ENCODE measurements at regions not wholly inside any gene's neighbourhood (a gene's known extent, or its start where the extent isn't known, plus 50 kb on each side); places are given as distances from the start of the nearest gene placed in this dataset.

GRCh38 chr1:208803011-208803811 is 559.0 kb upstream of the PLXNA2 start:
- H2AK5ac ChIP-seq (ENCODE audit: low read length) = no peak overlapping the region
- H3K18ac ChIP-seq (ENCODE audit: low read length) = no peak overlapping the region
- H3K23ac ChIP-seq (ENCODE audit: low read length) = no peak overlapping the region
- H3K27me3 ChIP-seq (ENCODE audit: insufficient read depth, low read length) = no peaks in the 10 kb centered on the region
- H3K27ac ChIP-seq (ENCODE audit: low read depth, low read length) = no peak overlapping the region
- H3K4me3 ChIP-seq (ENCODE audit: low read depth, low read length) = no peak overlapping the region
- WGBS (ENCODE audit: extremely low coverage, insufficient coverage, insufficient read length) = no CpG with 5 or more reads among the region's 9 CpGs
- H4K12ac ChIP-seq (ENCODE audit: low read depth, low read length) = no peak overlapping the region
- peaks cover 2% of the 10 kb centered on the region in 2 experiments for H3K4me1 ChIP-seq (ENCODE audit: control insufficient read depth in 1 of 2, insufficient read depth in 2 of 2, low read length in 2 of 2)
- no peak overlapping the region for H4K91ac ChIP-seq (ENCODE audit: low read depth, low read length)
- no peak overlapping the region for H3K9ac ChIP-seq (ENCODE audit: low read length)
- no peak overlapping the region for H2BK5ac ChIP-seq (ENCODE audit: low read depth, low read length, poor library complexity)
- DNase-seq = no peak
- no peak overlapping the region for H3K14ac ChIP-seq (ENCODE audit: low read length)
- H3K9me3 ChIP-seq (ENCODE audit: insufficient read depth, low read depth, low read length) = no peaks in the 10 kb centered on the region
- H3K4me2 ChIP-seq (ENCODE audit: low read length) = no peak overlapping the region
- H3K79me2 ChIP-seq (ENCODE audit: control insufficient read depth, insufficient read depth, low read length, poor library complexity) = no peaks in the 10 kb centered on the region
- H3K79me1 ChIP-seq (ENCODE audit: low read length) = no peaks in the 10 kb centered on the region
- H2AFZ ChIP-seq (ENCODE audit: insufficient read depth, low read length, poor library complexity) = no peak overlapping the region
- H2BK120ac ChIP-seq (ENCODE audit: insufficient read depth, low read length, poor library complexity) = no peak overlapping the region
- no peak overlapping the region for H4K8ac ChIP-seq (ENCODE audit: low read depth, low read length)
- no peaks in the 10 kb centered on the region for H3K36me3 ChIP-seq (ENCODE audit: control insufficient read depth in 1 of 2, insufficient read depth in 2 of 2, low read length in 2 of 2)
- H3K4ac ChIP-seq (ENCODE audit: low read depth, low read length) = no peak overlapping the region
- no peak overlapping the region for H2BK12ac ChIP-seq (ENCODE audit: low read length)

DNA sequence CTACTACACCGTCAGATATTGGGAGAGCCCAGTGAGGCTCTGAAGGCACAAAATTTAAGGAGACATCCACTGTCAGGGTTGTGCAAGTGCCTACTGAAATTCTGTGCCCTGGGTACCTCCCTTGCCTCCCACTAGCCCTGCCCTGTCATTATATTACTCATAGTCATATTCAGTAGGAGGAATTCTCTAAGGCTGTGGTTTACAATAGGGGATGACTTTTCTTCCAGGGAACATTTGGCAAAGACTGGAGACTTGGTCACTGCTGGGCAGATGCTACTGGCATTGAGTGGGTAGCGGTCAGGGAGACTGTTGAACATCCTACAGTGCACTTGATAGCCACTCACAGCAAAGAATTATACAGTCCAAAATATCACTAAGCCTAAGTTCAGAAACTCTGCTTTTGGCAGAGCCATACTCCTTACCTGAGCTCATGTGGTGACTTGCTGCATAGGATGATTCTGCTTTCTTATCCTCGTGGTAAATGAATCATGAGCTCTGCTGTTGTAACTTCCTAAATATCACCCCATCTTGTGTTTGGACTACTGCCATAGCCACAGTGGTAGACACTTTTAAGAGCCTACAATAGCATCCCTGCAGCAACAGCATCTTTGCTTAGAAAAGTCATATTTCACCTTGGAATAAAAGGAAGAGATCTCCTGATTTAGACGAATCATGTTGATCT is 563.4 kb upstream of the PLXNA2 start:
- H2BK12ac ChIP-seq (ENCODE audit: low read length) = no peak overlapping the region
- H3K4ac ChIP-seq (ENCODE audit: low read depth, low read length) = no peak overlapping the region
- WGBS (ENCODE audit: extremely low coverage, insufficient coverage, insufficient read length) = no CpG with 5 or more reads among the region's 4 CpGs
- H2BK120ac ChIP-seq (ENCODE audit: insufficient read depth, low read length, poor library complexity) = no peak overlapping the region
- no peak overlapping the region for H4K91ac ChIP-seq (ENCODE audit: low read depth, low read length)
- no peak overlapping the region for H2AK5ac ChIP-seq (ENCODE audit: low read length)
- H3K27me3 ChIP-seq (ENCODE audit: insufficient read depth, low read length) = no peaks in the 10 kb centered on the region
- peaks cover 4% of the 10 kb centered on the region for H3K79me1 ChIP-seq (ENCODE audit: low read length)
- no peaks in the 10 kb centered on the region for H3K79me2 ChIP-seq (ENCODE audit: control insufficient read depth, insufficient read depth, low read length, poor library complexity)
- H3K14ac ChIP-seq (ENCODE audit: low read length) = no peak overlapping the region
- no peaks in the 10 kb centered on the region for H3K36me3 ChIP-seq (ENCODE audit: control insufficient read depth in 1 of 2, insufficient read depth in 2 of 2, low read length in 2 of 2)
- no peak overlapping the region for H4K8ac ChIP-seq (ENCODE audit: low read depth, low read length)
- no peak overlapping the region for H3K4me2 ChIP-seq (ENCODE audit: low read length)
- H3K9me3 ChIP-seq (ENCODE audit: insufficient read depth, low read depth, low read length) = no peaks in the 10 kb centered on the region
- H3K4me1 ChIP-seq (ENCODE audit: control insufficient read depth in 1 of 2, insufficient read depth in 2 of 2, low read length in 2 of 2) = no peaks in the 10 kb centered on the region
- H3K23ac ChIP-seq (ENCODE audit: low read length) = no peak overlapping the region
- no peak overlapping the region for H3K9ac ChIP-seq (ENCODE audit: low read length)
- H2AFZ ChIP-seq (ENCODE audit: insufficient read depth, low read length, poor library complexity) = no peak overlapping the region
- no peak overlapping the region for H3K27ac ChIP-seq (ENCODE audit: low read depth, low read length)
- H2BK5ac ChIP-seq (ENCODE audit: low read depth, low read length, poor library complexity) = no peak overlapping the region
- no peak overlapping the region for H4K12ac ChIP-seq (ENCODE audit: low read depth, low read length)
- H3K4me3 ChIP-seq (ENCODE audit: low read depth, low read length) = no peak overlapping the region
- H3K18ac ChIP-seq (ENCODE audit: low read length) = no peak overlapping the region
- DNase-seq = no peak

DNA sequence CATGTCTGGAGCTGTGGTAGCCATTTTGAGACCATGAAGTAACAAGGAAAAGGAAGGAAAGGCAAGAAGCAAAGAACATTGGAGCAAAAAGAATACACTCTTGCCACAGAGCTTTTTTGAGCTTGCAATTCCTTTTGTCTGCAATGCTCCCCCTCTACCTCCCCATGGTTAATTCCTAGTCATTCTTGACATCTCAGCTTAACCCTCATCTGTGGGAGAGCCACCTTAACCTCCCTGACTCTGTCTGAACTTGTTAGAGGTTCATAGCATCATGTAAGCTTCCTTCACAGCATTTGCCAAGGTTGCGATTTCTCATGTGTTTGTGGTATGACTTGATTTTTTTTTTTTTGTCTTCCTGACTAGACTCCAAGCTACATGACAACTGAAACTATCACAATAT is 564.1 kb upstream of the PLXNA2 start:
- Histone ChIP-seq H3K79me2 (ENCODE audit: control insufficient read depth, insufficient read depth, low read length, poor library complexity) (no peaks in the 10 kb centered on the region), H3K79me1 (ENCODE audit: low read length) (peaks cover 4% of the 10 kb centered on the region), H3K36me3 (ENCODE audit: control insufficient read depth in 1 of 2, insufficient read depth in 2 of 2, low read length in 2 of 2) (no peaks in the 10 kb centered on the region), H2AFZ (ENCODE audit: insufficient read depth, low read length, poor library complexity) (no peak overlapping the region), H2BK120ac (ENCODE audit: insufficient read depth, low read length, poor library complexity) (no peak overlapping the region), H3K18ac (ENCODE audit: low read length) (no peak overlapping the region), H4K12ac (ENCODE audit: low read depth, low read length) (no peak overlapping the region), H3K27ac (ENCODE audit: low read depth, low read length) (no peak overlapping the region), H2BK12ac (ENCODE audit: low read length) (no peak overlapping the region), H4K8ac (ENCODE audit: low read depth, low read length) (no peak overlapping the region), H3K4me2 (ENCODE audit: low read length) (no peak overlapping the region), H2AK5ac (ENCODE audit: low read length) (no peak overlapping the region), H3K27me3 (ENCODE audit: insufficient read depth, low read length) (no peaks in the 10 kb centered on the region), H4K91ac (ENCODE audit: low read depth, low read length) (no peak overlapping the region), H3K4me1 (ENCODE audit: control insufficient read depth in 1 of 2, insufficient read depth in 2 of 2, low read length in 2 of 2) (no peaks in the 10 kb centered on the region), H3K9ac (ENCODE audit: low read length) (no peak overlapping the region), H2BK5ac (ENCODE audit: low read depth, low read length, poor library complexity) (no peak overlapping the region), H3K23ac (ENCODE audit: low read length) (no peak overlapping the region), H3K14ac (ENCODE audit: low read length) (no peak overlapping the region), H3K4ac (ENCODE audit: low read depth, low read length) (no peak overlapping the region), H3K9me3 (ENCODE audit: insufficient read depth, low read depth, low read length) (no peaks in the 10 kb centered on the region), H3K4me3 (ENCODE audit: low read depth, low read length) (no peak overlapping the region)
- no CpG with 5 or more reads among the region's 1 CpG for WGBS (ENCODE audit: extremely low coverage, insufficient coverage, insufficient read length)
- no peak for DNase-seq

- no peaks in the 10 kb centered on the region for H3K4me1 ChIP-seq (ENCODE audit: control insufficient read depth in 1 of 2, insufficient read depth in 2 of 2, low read length in 2 of 2)
- no peak overlapping the region for H3K23ac ChIP-seq (ENCODE audit: low read length)
- no peak overlapping the region for H4K91ac ChIP-seq (ENCODE audit: low read depth, low read length)
- no peak for DNase-seq
- H3K36me3 ChIP-seq (ENCODE audit: control insufficient read depth in 1 of 2, insufficient read depth in 2 of 2, low read length in 2 of 2) = no peaks in the 10 kb centered on the region
- no peak overlapping the region for H3K4ac ChIP-seq (ENCODE audit: low read depth, low read length)
- WGBS (ENCODE audit: extremely low coverage, insufficient coverage, insufficient read length) = no CpG with 5 or more reads among the region's 3 CpGs
- no peak overlapping the region for H4K8ac ChIP-seq (ENCODE audit: low read depth, low read length)
- no peak overlapping the region for H3K18ac ChIP-seq (ENCODE audit: low read length)
- H3K9ac ChIP-seq (ENCODE audit: low read length) = no peak overlapping the region
- H3K27me3 ChIP-seq (ENCODE audit: insufficient read depth, low read length) = no peaks in the 10 kb centered on the region
- H2AK5ac ChIP-seq (ENCODE audit: low read length) = no peak overlapping the region
- H3K4me3 ChIP-seq (ENCODE audit: low read depth, low read length) = no peak overlapping the region
- H3K4me2 ChIP-seq (ENCODE audit: low read length) = no peak overlapping the region
- H4K12ac ChIP-seq (ENCODE audit: low read depth, low read length) = no peak overlapping the region
- H2BK120ac ChIP-seq (ENCODE audit: insufficient read depth, low read length, poor library complexity) = no peak overlapping the region
- no peak overlapping the region for H2BK5ac ChIP-seq (ENCODE audit: low read depth, low read length, poor library complexity)
- no peaks in the 10 kb centered on the region for H3K9me3 ChIP-seq (ENCODE audit: insufficient read depth, low read depth, low read length)
- H3K79me1 ChIP-seq (ENCODE audit: low read length) = peaks cover 4% of the 10 kb centered on the region
- no peak overlapping the region for H3K14ac ChIP-seq (ENCODE audit: low read length)
- H2BK12ac ChIP-seq (ENCODE audit: low read length) = no peak overlapping the region
- no peak overlapping the region for H3K27ac ChIP-seq (ENCODE audit: low read depth, low read length)
- H2AFZ ChIP-seq (ENCODE audit: insufficient read depth, low read length, poor library complexity) = no peak overlapping the region
- no peaks in the 10 kb centered on the region for H3K79me2 ChIP-seq (ENCODE audit: control insufficient read depth, insufficient read depth, low read length, poor library complexity)
These were observed 565.7 kb upstream of the PLXNA2 start for GRCh38 chr1:208809876-208810275.
